Neural cell (in vitro differentiated cells): ENCODE measurements at regions not wholly inside any gene's neighbourhood (a gene's known extent, or its start where the extent isn't known, plus 50 kb on each side); places are given as distances from the start of the nearest gene placed in this dataset.

Source experiments
- H2AFZ ChIP-seq: fragments of 200-600, 300-800 bp; sonication (generic), shearing (Covaris generic); 2 replicates; pipeline ENCODE4 v1.6.0; 2014; ENCODE audit warnings: low read depth, mild to moderate bottlenecking, antibody characterized with exemption, low read length, moderate library complexity
- H3F3A ChIP-seq: fragments of 200-600 bp; shearing (Covaris generic); 2 replicates; pipeline ENCODE4 v1.6.1; 2016; ENCODE audit warnings: mild to moderate bottlenecking, moderate library complexity, mixed read lengths, antibody characterized with exemption, low read length; ENCODE audit not compliant: insufficient read depth, poor library complexity, severe bottlenecking
- H3K27ac ChIP-seq: fragments of 200-600, 300-800 bp; sonication (generic), shearing (Covaris generic); 2 replicates; pipeline ENCODE4 v1.5.1; 2014; ENCODE audit warnings: mild to moderate bottlenecking, low read length, moderate library complexity
- H3K27me3 ChIP-seq: fragments of 300-800, 200-600 bp; sonication (generic), shearing (Covaris generic); 2 replicates; pipeline ENCODE4 v1.6.0; 2014; ENCODE audit warnings: mild to moderate bottlenecking, low read depth, low read length, moderate library complexity; ENCODE audit not compliant: insufficient read depth
- H3K36me3 ChIP-seq: fragments of 300-800, 200-600 bp; sonication (generic), shearing (Covaris generic); 2 replicates; pipeline ENCODE4 v1.5.1; 2014; ENCODE audit warnings: mild to moderate bottlenecking, antibody characterized with exemption, low read length, moderate library complexity; ENCODE audit not compliant: insufficient read depth
- H3K4me2 ChIP-seq: fragments of 300-800, 200-600 bp; sonication (generic), shearing (Covaris generic); 2 replicates; pipeline ENCODE4 v1.6.0; 2014; ENCODE audit warnings: mild to moderate bottlenecking, low read length
- H3K4me3 ChIP-seq: fragments of 300-800, 200-600 bp; sonication (generic), shearing (Covaris generic); 2 replicates; pipeline ENCODE4 v1.5.1; 2014; ENCODE audit warnings: mild to moderate bottlenecking, low read length, moderate library complexity
- H3K79me2 ChIP-seq: fragments of 200-600 bp; shearing (Covaris generic); replicated peaks from 2 replicates; pipeline ENCODE4 v1.6.0; 2014; ENCODE audit warnings: mild to moderate bottlenecking, low read length, moderate library complexity; ENCODE audit not compliant: insufficient read depth
- H3K9ac ChIP-seq: fragments of 300-800, 200-600 bp; sonication (generic), shearing (Covaris generic); 2 replicates; pipeline ENCODE4 v1.6.1; 2016; ENCODE audit warnings: mild to moderate bottlenecking, low read length, mixed read lengths
- H3K9me2 ChIP-seq: fragments of 200-600 bp; shearing (Covaris generic); 2 replicates; pipeline ENCODE4 v1.6.1; 2016; ENCODE audit warnings: mild to moderate bottlenecking, low read length, mixed read lengths; ENCODE audit not compliant: insufficient read depth
- H3K9me3 ChIP-seq: fragments of 200-600, 300-800 bp; sonication (generic), shearing (Covaris generic); 2 replicates; pipeline ENCODE4 v1.6.1; 2016; ENCODE audit warnings: mild to moderate bottlenecking, mixed run types, low read length, moderate library complexity, mixed read lengths
- H4K20me1 ChIP-seq: fragments of 200-600 bp; shearing (Covaris generic); 2 replicates; pipeline ENCODE4 v1.6.1; 2016; ENCODE audit warnings: mild to moderate bottlenecking, mixed run types; ENCODE audit not compliant: insufficient read depth
- CTCF ChIP-seq: fragments of 450-650 bp; IDR thresholded peaks from 2 replicates; pipeline ENCODE4 v1.5.1; 2014; ENCODE audit warnings: antibody characterized with exemption, mild to moderate bottlenecking, moderate library complexity; ENCODE audit not compliant: poor library complexity, severe bottlenecking
- EP300 ChIP-seq: fragments of 450-650 bp; conservative IDR thresholded peaks from 2 replicates; pipeline ENCODE4 v1.6.1; 2014; ENCODE audit warnings: antibody characterized with exemption, mild to moderate bottlenecking, moderate library complexity; ENCODE audit not compliant: poor library complexity, severe bottlenecking
- EZH2 ChIP-seq: fragments of 200-600, 300-800 bp; shearing (Covaris generic), sonication (generic); IDR thresholded peaks from 2 replicates; pipeline ENCODE4 v1.6.1; 2014; ENCODE audit warnings: antibody characterized with exemption, low read length, borderline replicate concordance, mild to moderate bottlenecking; ENCODE audit not compliant: insufficient read depth, poor library complexity, severe bottlenecking
- MXI1 ChIP-seq: fragments of 450-650 bp; conservative IDR thresholded peaks from 2 replicates; pipeline ENCODE4 v1.6.1; 2014; ENCODE audit warnings: antibody characterized with exemption, mild to moderate bottlenecking; ENCODE audit not compliant: poor library complexity, severe bottlenecking
- POLR2AphosphoS5 ChIP-seq: IDR thresholded peaks from 2 replicates; pipeline ENCODE4 v1.6.1; 2012
- RAD21 ChIP-seq: fragments of 450-650 bp; conservative IDR thresholded peaks from 2 replicates; pipeline ENCODE4 v1.6.1; 2014; ENCODE audit warnings: antibody characterized with exemption, mild to moderate bottlenecking, moderate library complexity
- REST ChIP-seq: IDR thresholded peaks from 2 replicates; pipeline ENCODE4 v1.6.1; 2012; ENCODE audit warnings: borderline replicate concordance
- SMC3 ChIP-seq: fragments of 450-650 bp; conservative IDR thresholded peaks from 2 replicates; pipeline ENCODE4 v1.6.1; 2014; ENCODE audit warnings: antibody characterized with exemption, mild to moderate bottlenecking, moderate library complexity; ENCODE audit not compliant: poor library complexity
- TAF1 ChIP-seq: IDR thresholded peaks from 2 replicates; pipeline ENCODE4 v1.6.1; 2012; ENCODE audit warnings: low read depth

GRCh38 chr5:39968381-39968780 is 543.6 kb upstream of the DAB2 start:
- Histone ChIP-seq H4K20me1 (no peaks in the 10 kb centered on the region), H3K9me3 (no peaks in the 10 kb centered on the region), H3K79me2 (no peaks in the 10 kb centered on the region), H3K9me2 (no peaks in the 10 kb centered on the region), H2AFZ (no peak overlapping the region), H3K9ac (no peak overlapping the region), H3F3A (no peaks in the 10 kb centered on the region), H3K36me3 (no peaks in the 10 kb centered on the region), H3K27ac (no peak overlapping the region), H3K27me3 (no peaks in the 10 kb centered on the region), H3K4me2 (no peak overlapping the region), H3K4me3 (no peak overlapping the region)
- no peak for TF ChIP-seq REST
- TF ChIP-seq CTCF, result no peak
- no peak for TF ChIP-seq RAD21
- TF ChIP-seq POLR2AphosphoS5, result no peak
- TF ChIP-seq EZH2, result no peak
- no peak for TF ChIP-seq EP300
- TF ChIP-seq MXI1, result no peak
- no peak for TF ChIP-seq SMC3
- no peak for TF ChIP-seq TAF1

- Histone ChIP-seq H3K9me3 (no peaks in the 10 kb centered on the region), H3K36me3 (no peaks in the 10 kb centered on the region)
These were observed 530.4 kb upstream of the DAB2 start for GRCh38 chr5:39955156-39955555.

GRCh38 chr5:39951070-39951469 is 526.3 kb upstream of the DAB2 start:
- no peak overlapping the region for H3K9ac ChIP-seq
- no peak overlapping the region for H3K27ac ChIP-seq
- H3K4me2 ChIP-seq, result no peak overlapping the region
- H3K36me3 ChIP-seq, result no peaks in the 10 kb centered on the region
- no peak overlapping the region for H3K4me3 ChIP-seq
- H3K79me2 ChIP-seq, result no peaks in the 10 kb centered on the region
- TF ChIP-seq POLR2AphosphoS5, result no peak
- TF ChIP-seq SMC3, result no peak
- TF ChIP-seq CTCF, result no peak
- TF ChIP-seq RAD21, result no peak
- TF ChIP-seq MXI1, result no peak
- no peak for TF ChIP-seq TAF1
- no peaks in the 10 kb centered on the region for H4K20me1 ChIP-seq
- H2AFZ ChIP-seq, result no peak overlapping the region
- H3F3A ChIP-seq, result no peaks in the 10 kb centered on the region
- H3K9me3 ChIP-seq, result no peaks in the 10 kb centered on the region
- no peaks in the 10 kb centered on the region for H3K27me3 ChIP-seq
- no peaks in the 10 kb centered on the region for H3K9me2 ChIP-seq

More at GRCh38 chr5:39955156-39955555, 530.4 kb upstream of the DAB2 start:
- Histone ChIP-seq H4K20me1 (no peaks in the 10 kb centered on the region), H3K4me3 (no peak overlapping the region), H3K27ac (no peak overlapping the region), H3F3A (no peaks in the 10 kb centered on the region), H3K9me2 (no peaks in the 10 kb centered on the region), H3K27me3 (no peaks in the 10 kb centered on the region), H2AFZ (no peak overlapping the region), H3K9ac (no peak overlapping the region), H3K4me2 (no peak overlapping the region), H3K79me2 (no peaks in the 10 kb centered on the region)
- no peak for TF ChIP-seq POLR2AphosphoS5
